SJSA1 (cell line): ENCODE measurements at regions not wholly inside any gene's neighbourhood (a gene's known extent, or its start where the extent isn't known, plus 50 kb on each side); places are given as distances from the start of the nearest gene placed in this dataset.

Experiments used
- DNase-seq, 2 experiments: peaks; one replicate each; pipeline ENCODE4 v3.0.0-alpha.2; 2015 to 2020; ENCODE audit warnings: low spot score in 2 of 2, low read depth in 1 of 2
- H3K27ac ChIP-seq: fragments of 250-450 bp; sonication (Bioruptor Pico); 2 replicates; pipeline ENCODE4 v1.5.1; 2020; ENCODE audit warnings: mild to moderate bottlenecking, moderate library complexity
- H3K27me3 ChIP-seq: fragments of 250-450 bp; sonication (Bioruptor Pico); replicated peaks from 2 replicates; pipeline ENCODE4 v1.5.1; 2020; ENCODE audit warnings: mild to moderate bottlenecking, moderate library complexity
- H3K36me3 ChIP-seq: fragments of 250-450 bp; sonication (Bioruptor Pico); 2 replicates; pipeline ENCODE4 v1.5.1; 2020; ENCODE audit warnings: mild to moderate bottlenecking
- H3K4me1 ChIP-seq: fragments of 250-450 bp; sonication (Bioruptor Pico); replicated peaks from 2 replicates; pipeline ENCODE4 v1.6.1; 2021; ENCODE audit warnings: mild to moderate bottlenecking
- H3K4me3 ChIP-seq: fragments of 250-450 bp; sonication (Bioruptor Pico); 2 replicates; pipeline ENCODE4 v1.5.1; 2020; ENCODE audit warnings: mild to moderate bottlenecking
- H3K9me3 ChIP-seq: fragments of 250-450 bp; sonication (Bioruptor Pico); replicated peaks from 2 replicates; pipeline ENCODE4 v1.5.1; 2020; ENCODE audit warnings: mild to moderate bottlenecking

DNA sequence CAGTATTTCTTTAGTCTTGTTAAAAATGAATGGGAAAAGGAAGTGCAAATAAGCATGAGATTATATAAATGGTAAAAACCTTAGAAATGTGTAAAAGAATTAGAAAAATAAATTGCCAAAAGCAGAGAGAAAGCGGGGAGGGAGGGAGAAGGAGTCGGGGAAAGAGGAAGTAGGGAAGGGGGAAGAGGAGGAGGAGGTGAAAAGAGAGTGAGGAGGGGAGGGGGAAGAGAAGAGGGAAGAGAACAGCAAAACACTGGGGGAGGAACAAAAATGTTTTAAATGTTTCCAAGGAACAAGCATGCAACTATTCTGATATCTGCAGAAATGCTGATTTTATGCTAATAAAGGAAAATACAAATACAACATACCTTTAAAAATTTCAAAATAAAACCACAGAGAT, 317.5 kb downstream of the PIK3R1 start:
- H3K4me1 ChIP-seq, result no peaks in the 10 kb centered on the region
- H3K9me3 ChIP-seq, result no peaks in the 10 kb centered on the region
- no peak overlapping the region for H3K27ac ChIP-seq
- H3K27me3 ChIP-seq, result no peaks in the 10 kb centered on the region
- H3K4me3 ChIP-seq, result no peak overlapping the region
- DNase-seq, result no peak
- no peaks in the 10 kb centered on the region for H3K36me3 ChIP-seq

DNA sequence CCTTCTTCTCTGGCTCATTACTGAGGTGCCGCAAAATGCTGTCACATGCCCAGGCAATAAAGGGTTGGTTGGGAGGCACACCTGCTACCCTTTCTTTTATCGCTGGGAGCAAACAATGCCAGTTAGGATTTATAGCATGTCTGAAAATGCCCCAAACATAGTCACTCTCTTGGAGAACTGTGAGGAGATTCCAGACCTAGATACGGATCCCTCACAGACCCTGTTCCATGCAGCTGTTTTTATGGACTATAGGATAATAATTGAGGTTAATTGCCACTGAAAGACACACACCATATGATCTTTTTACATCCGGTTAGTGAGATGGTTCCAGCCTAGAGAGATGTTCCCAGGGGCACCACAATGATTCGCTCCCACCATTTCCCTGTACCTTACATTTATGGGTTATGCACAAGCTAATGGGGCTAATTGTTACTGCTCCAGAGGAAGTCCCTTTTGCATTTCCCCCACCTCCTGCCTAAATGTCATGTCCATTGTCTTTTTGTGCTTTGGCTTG, 318.1 kb downstream of the PIK3R1 start:
- Histone ChIP-seq H3K27me3 (no peaks in the 10 kb centered on the region), H3K9me3 (no peaks in the 10 kb centered on the region), H3K36me3 (no peaks in the 10 kb centered on the region), H3K4me3 (no peak overlapping the region), H3K4me1 (no peaks in the 10 kb centered on the region), H3K27ac (no peak overlapping the region)
- no peak for DNase-seq

DNA sequence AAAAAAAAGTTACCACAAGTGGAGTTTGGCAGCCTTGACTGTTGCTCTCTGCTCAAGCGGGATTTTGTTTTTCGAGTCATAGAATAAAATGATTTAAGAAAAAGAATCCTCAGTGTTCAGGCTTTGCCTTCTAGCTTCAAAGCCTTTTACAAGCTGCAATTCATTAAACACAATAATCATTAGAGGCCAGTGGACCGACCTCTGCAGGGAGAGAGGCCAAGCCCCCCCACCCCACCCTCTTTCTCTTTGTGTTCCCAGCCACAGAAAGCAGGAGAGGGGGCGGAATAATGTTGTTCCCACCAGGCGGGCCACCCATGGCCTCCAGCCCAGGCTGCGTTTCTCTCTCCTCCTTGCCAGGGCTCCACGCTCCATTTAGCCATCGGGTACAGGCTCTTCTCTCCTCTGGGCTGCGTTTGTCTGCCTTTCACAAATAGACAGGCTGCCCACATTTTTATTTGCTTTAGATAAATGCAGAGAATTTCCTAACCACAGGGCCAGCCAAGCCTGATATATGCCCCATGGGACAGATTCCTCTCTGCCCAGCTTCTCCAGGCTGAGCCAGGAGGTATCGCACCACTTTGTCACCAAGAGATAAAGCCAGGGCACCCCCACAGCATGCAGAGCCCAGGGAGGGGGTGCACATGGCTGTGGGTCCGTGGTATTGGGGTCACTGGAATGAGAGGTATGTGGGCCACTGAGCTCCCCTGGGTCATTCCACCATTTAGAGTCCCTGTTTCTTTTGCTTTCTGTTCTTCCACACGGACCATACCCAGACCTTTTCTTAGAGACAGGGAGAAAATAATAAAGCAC, 318.8 kb downstream of the PIK3R1 start:
- no peak overlapping the region for H3K4me3 ChIP-seq
- H3K4me1 ChIP-seq, result no peaks in the 10 kb centered on the region
- H3K27me3 ChIP-seq, result no peaks in the 10 kb centered on the region
- no peak for DNase-seq
- no peaks in the 10 kb centered on the region for H3K9me3 ChIP-seq
- H3K27ac ChIP-seq, result no peak overlapping the region
- H3K36me3 ChIP-seq, result no peaks in the 10 kb centered on the region

DNA sequence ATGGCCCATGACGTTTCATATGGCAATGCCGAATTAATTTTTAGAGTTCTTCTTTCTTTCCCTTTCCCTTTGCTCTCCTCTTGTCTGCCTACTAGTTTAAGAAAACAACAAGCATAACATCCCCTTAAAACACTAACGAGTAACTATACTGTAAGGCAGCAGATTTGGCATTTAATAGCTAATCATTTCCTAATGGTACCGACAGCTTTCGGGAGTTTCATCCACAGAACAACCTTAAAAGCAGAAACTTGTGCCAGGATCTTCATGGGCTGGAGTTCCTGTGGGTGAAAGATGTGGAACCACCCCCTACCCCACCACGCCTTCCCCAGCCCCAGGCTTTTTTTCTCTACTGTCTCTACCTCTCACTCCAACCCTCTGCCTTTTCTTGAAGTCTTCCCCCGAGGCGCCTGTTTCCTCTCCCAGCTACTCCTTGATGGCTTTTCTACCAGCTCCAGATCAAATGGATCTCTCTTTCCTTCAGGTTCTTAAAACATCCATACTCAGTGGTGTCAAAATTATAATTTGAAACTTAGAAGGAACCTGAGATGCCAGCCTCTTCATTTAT, 319.5 kb downstream of the PIK3R1 start:
- Histone ChIP-seq H3K36me3 (no peaks in the 10 kb centered on the region), H3K27me3 (no peaks in the 10 kb centered on the region), H3K9me3 (no peaks in the 10 kb centered on the region), H3K4me3 (no peak overlapping the region), H3K4me1 (no peaks in the 10 kb centered on the region), H3K27ac (no peak overlapping the region)
- DNase-seq, result no peak

DNA sequence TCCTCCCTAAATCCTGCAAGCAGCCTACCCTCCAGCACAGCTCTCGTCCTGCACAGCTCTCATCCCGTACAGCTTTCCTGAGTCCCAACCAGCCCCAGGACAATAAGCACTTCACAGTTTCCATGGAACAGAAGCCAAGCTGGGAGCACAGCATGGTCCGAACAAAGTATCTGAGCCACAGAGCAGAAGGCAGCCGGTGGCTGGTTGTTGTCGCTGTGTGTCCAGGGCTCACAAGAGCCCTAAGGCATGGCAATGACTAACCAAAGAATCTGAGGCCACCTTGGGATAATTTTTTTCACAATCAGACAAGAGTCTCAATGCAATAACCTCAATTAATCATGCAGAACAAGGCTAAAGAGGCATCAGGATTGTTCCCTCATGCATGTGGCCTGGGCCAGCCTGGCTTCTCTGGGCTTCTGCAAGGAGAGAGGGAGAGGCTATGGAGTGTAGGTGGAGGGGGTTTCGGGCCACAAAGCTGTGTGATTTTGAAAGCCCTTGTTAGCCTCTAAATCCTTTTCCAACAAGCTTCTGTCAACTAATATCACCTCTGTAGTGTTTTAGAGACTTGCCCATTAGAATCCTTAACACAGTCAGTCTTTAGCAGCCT, 323.4 kb downstream of the PIK3R1 start:
- Histone ChIP-seq H3K27me3 (no peaks in the 10 kb centered on the region), H3K9me3 (no peaks in the 10 kb centered on the region), H3K4me3 (no peak overlapping the region), H3K4me1 (no peaks in the 10 kb centered on the region), H3K27ac (no peak overlapping the region), H3K36me3 (no peaks in the 10 kb centered on the region)
- no peak for DNase-seq

DNA sequence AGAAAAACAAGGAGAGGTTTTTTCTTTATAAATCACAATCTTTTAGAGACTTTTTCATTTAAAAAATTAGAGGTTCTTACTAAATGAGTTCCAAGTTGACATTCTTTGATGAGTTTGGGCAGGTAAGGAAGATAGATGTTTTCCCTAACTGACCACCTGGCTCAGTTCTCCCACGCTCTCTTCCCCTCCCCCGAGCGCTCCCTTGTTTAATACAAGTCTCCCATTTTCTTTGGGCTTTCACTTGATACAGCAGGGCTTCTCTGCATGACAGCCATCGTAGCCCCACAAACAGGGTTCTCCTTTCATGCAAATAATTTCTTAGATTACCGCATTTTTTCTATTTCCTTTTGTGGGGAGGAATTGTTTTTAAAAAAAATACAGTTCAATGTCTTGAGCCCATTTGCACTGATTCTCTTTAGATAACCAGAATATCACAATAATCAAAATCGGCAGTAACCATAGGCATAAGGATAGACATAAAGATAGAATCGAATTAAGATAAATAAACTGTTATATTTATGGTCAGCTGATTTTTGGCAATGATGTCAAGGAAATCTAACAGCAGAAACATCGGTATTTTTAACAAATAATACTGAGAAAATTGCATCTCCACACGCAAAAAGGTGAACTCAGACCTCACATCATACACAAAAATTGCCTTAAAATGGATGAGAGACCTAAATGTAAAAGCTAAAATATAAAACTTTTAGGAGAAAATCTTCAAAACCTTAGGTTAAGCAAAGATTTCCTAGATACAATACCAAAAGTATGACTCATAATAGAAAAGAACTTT, 325.4 kb downstream of the PIK3R1 start:
- Histone ChIP-seq H3K27ac (no peak overlapping the region), H3K27me3 (no peaks in the 10 kb centered on the region), H3K4me1 (no peaks in the 10 kb centered on the region), H3K9me3 (no peaks in the 10 kb centered on the region), H3K36me3 (no peaks in the 10 kb centered on the region), H3K4me3 (no peak overlapping the region)
- no peak for DNase-seq

DNA sequence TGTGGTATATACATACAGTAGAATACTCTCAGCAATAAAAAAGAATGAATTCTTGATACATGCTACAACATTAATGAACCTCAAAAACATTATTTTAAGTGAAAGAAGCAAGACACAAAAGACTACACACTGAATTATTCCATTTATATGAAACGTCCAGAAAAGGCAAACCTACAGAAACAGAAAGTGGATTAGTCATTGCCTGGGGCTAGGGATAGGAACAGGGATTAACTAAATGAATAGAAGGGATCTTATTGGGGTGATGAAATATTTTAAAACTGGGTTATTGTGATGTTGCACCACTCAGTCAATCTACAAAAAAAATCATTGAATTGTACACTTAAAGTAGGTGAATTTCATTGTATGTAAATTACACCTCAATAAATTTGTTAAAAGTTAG, 326.7 kb downstream of the PIK3R1 start:
- no peak for DNase-seq
- H3K27me3 ChIP-seq, result no peaks in the 10 kb centered on the region
- H3K9me3 ChIP-seq, result no peaks in the 10 kb centered on the region
- H3K4me3 ChIP-seq, result no peak overlapping the region
- no peaks in the 10 kb centered on the region for H3K4me1 ChIP-seq
- no peak overlapping the region for H3K27ac ChIP-seq
- H3K36me3 ChIP-seq, result no peaks in the 10 kb centered on the region

DNA sequence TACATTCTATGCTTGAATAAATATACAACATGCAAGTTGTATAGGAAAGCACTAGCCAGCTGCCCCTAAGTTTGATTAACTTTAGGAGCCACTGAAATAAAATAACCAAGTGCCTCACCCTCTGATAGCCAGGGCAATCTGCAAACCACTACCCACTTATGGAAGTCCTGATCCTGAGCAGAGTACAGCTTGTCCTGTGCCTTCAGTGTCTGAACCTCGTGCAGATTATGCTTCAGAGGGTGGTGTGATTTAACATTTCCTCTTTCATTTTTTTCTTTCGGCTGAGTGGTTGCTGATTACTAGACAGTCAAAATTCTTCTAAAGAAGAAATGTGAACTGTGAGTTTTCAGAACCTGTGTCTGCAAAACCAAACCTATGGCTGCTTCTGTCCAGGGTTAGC, 327.7 kb downstream of the PIK3R1 start:
- Histone ChIP-seq H3K4me3 (no peak overlapping the region), H3K27ac (no peak overlapping the region), H3K36me3 (no peaks in the 10 kb centered on the region), H3K4me1 (no peaks in the 10 kb centered on the region), H3K9me3 (no peaks in the 10 kb centered on the region), H3K27me3 (no peaks in the 10 kb centered on the region)
- DNase-seq, result no peak

DNA sequence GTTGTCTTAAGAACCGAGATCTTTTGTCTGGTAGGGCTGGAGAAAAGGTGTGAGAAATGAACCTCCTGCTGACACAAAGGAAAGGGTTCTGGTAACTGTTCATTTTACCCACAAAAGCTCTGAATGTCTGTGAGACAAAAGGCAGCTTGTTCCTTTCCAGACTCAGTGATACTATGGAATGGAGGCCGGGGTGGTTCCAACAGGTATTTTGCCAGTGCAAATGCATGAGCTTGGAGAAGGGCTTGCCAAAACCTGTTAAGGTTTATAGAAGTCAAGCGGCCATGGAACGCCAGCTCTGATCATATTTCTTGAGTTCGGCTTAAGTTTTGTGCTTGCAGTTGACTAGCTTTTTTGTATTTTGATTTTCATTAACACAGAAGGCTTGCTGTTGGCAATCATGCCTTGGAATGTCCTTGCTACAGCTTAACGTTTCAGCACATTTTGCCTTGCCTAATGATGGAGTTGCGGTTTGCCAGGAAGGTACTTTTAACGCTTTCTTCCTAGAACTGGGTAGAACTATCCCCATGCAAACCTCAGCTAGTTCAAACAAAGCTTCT, 328.6 kb downstream of the PIK3R1 start:
- H3K27me3 ChIP-seq, result no peaks in the 10 kb centered on the region
- no peaks in the 10 kb centered on the region for H3K4me1 ChIP-seq
- no peak overlapping the region for H3K4me3 ChIP-seq
- H3K27ac ChIP-seq, result no peak overlapping the region
- DNase-seq, result no peak
- H3K36me3 ChIP-seq, result no peaks in the 10 kb centered on the region
- no peaks in the 10 kb centered on the region for H3K9me3 ChIP-seq

DNA sequence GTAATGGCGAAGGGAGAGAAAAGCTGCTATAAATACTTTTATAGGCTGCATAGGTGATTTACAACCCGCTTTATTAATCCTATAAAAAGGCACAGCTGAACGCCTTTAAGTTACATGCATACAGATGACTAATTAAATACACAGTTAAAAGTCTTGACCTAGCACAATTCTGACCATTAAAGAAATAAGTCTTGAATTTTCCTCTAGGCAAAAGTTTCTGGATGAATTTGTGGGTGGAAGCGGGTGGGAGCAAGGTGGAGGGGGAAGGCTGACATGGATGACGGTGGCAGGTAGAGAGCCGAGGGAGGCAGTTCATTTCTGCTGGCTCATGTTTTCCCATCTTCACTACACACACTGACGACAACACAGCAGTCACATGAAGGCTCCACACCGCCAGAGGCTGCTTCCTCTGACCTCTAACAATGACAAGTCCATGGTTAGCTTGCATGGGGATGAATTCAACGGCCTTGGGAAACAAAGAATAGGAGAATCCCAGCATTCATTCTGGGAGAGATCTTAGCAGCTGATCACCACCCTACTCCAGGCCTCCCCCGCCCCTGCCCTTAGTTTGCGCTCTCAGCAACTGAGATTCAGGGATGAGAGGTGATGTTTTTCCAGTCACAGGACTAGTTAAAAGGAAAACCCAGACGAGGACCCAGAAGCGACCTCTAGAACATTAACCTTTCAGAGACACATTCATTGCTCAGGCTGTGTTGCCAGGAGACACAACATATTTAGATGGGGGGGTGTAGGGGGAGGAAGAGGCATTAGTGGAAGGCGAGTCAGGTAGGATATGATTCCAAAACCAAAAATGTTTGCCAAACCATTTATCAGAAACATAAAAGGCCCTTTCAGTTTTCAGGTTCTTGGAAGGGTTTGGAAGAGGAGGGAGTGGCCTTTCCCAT, 329.3 kb downstream of the PIK3R1 start:
- Histone ChIP-seq H3K4me3 (no peak overlapping the region), H3K36me3 (no peaks in the 10 kb centered on the region), H3K4me1 (no peaks in the 10 kb centered on the region), H3K27ac (no peak overlapping the region), H3K27me3 (no peaks in the 10 kb centered on the region), H3K9me3 (no peaks in the 10 kb centered on the region)
- DNase-seq, result no peak

DNA sequence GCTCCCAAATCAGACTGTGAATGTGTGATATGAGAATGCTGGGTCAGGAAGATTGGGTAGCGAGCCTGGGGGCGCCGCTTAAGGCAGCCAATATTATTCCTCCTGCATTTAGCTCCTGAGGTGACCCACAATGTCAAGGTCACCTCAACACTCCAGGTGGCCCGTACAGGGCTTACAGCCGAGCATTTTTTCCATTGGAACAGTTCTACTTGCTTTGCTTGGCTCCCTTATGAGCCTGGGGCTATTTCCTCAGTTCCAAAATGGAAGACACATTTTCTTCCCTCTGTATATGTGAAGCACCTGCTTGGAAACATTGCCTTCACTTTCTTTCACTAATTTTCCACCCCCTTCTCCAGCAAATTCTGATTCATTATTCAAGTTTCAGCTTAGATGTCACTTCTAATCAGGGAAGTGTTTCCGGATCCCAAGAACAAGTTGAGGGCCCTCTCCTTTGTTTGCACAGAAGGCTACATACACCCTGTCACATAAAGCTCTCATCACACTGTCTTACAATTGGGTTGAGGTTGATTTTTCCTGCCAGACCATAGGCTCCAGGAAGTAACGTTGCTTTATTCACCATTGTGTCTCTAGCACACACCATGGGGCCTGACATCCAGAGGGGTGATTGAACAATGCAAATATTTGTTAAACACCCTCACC, 330.2 kb downstream of the PIK3R1 start:
- Histone ChIP-seq H3K27ac (no peak overlapping the region), H3K36me3 (no peaks in the 10 kb centered on the region), H3K27me3 (no peaks in the 10 kb centered on the region), H3K9me3 (no peaks in the 10 kb centered on the region), H3K4me3 (no peak overlapping the region), H3K4me1 (no peaks in the 10 kb centered on the region)
- DNase-seq, result no peak

DNA sequence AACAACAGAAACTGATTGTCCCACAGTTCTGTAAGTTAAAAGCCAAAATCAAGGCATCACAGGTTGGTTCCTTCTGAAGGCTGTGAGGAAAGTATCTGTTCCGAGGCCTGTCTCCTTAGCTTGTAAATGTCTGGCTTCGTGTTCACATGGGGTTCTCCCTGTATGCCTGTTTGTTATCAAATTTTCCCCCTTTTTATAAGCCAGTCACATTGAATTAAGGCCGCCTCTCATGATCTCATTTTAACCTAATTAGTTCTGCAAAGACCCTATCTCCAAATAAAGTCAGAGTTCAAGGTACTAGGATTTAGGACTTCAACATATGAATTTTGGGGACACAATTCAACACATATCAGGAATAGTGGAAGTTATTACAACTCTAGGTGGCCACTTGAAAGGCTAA, 331.5 kb downstream of the PIK3R1 start:
- Histone ChIP-seq H3K27me3 (no peaks in the 10 kb centered on the region), H3K27ac (no peak overlapping the region), H3K4me3 (no peak overlapping the region), H3K36me3 (no peaks in the 10 kb centered on the region), H3K9me3 (no peaks in the 10 kb centered on the region), H3K4me1 (no peaks in the 10 kb centered on the region)
- DNase-seq, result no peak
